A549 (cell line): ENCODE measurements at regions not wholly inside any gene's neighbourhood (a gene's known extent, or its start where the extent isn't known, plus 50 kb on each side); places are given as distances from the start of the nearest gene placed in this dataset.

Experiments
- ATAC-seq, 2 experiments: fragments of 200-7000 bp in 1 of 2; fragments of >200 bp in 1 of 2; cut with Nextera tagmentation in 1 of 2; cut with Tn5 transposase in 1 of 2; 3 replicates each; pipeline versions ENCODE4 v1.8.0 to v1.9.1; 2018 to 2020; ENCODE audit warnings: mild to moderate bottlenecking in 1 of 2, moderate library complexity in 1 of 2
- CTCF ChIA-PET: fragments of 300-600 bp; sonication (Branson Sonifier 250); formaldehyde crosslinking; extraction: SDS; loops from one replicate; lab custom pipeline; 2021; ENCODE audit warnings: antibody characterized with exemption, inconsistent platforms; lab: Yijun Ruan, JAX
- POLR2A ChIA-PET: fragments of 350-600 bp; formaldehyde crosslinking; extraction: SDS; loops from one replicate; lab custom pipeline; 2021; ENCODE audit warnings: antibody characterized with exemption, inconsistent platforms; lab: Yijun Ruan, JAX
- DNase-seq, 2 experiments: peaks; one replicate each; pipeline versions ENCODE4 v3.0.0 to v3.0.0-alpha.2; 2011 to 2016; ENCODE audit warnings: low read depth in 1 of 2, low spot score in 1 of 2
- FAIRE-seq: peaks from 2 replicates; lab custom pipeline; 2011; peaks lifted over from hg19 to GRCh38; lab: Jason Lieb, UNC
- H3K27ac ChIP-seq, 2 experiments: fragments of >200 bp; sonication (Bioruptor Twin); formaldehyde crosslinking; 3 replicates each; pipeline ENCODE4 v1.5.1; 2016 to 2017
- H3K4me1 ChIP-seq: fragments of >200 bp; sonication (Bioruptor Twin); formaldehyde crosslinking; 3 replicates; pipeline ENCODE4 v1.6.1; 2016
- H3K4me2 ChIP-seq: fragments of >200 bp; sonication (Bioruptor Twin); formaldehyde crosslinking; 3 replicates; pipeline ENCODE4 v1.6.1; 2016
- H3K4me3 ChIP-seq: fragments of >200 bp; sonication (Bioruptor Twin); formaldehyde crosslinking; 3 replicates; pipeline ENCODE4 v1.5.1; 2016
- H3K9me3 ChIP-seq: fragments of >200 bp; sonication (Bioruptor Twin); formaldehyde crosslinking; 3 replicates; pipeline ENCODE4 v1.6.1; 2016
- CBX2 ChIP-seq: fragments of 200-600 bp; sonication (generic); IDR thresholded peaks from 2 replicates; pipeline ENCODE4 v1.6.1; 2016; ENCODE audit warnings: low read depth, mild to moderate bottlenecking, borderline replicate concordance
- CBX8 ChIP-seq: fragments of 200-600 bp; sonication (generic); IDR thresholded peaks from 2 replicates; pipeline ENCODE4 v1.6.1; 2016
- CEBPB ChIP-seq, 2 experiments: fragments of >200 bp in 1 of 2; sonication (Bioruptor Twin) in 1 of 2; formaldehyde crosslinking in 1 of 2; IDR thresholded peaks; 2 replicates each; pipeline ENCODE4 v1.6.1; 2012 to 2016
- CHD4 ChIP-seq: fragments of 200-600 bp; sonication (generic); IDR thresholded peaks from 2 replicates; pipeline ENCODE4 v1.6.1; 2016; ENCODE audit warnings: antibody characterized with exemption, mild to moderate bottlenecking, borderline replicate concordance
- EHF ChIP-seq: fragments of 250-450 bp; sonication (Bioruptor Pico); IDR thresholded peaks from 2 replicates; pipeline ENCODE4 v1.5.0; 2020; ENCODE audit warnings: mild to moderate bottlenecking
- FOSB ChIP-seq: fragments of 250-450 bp; sonication (Bioruptor Pico); IDR thresholded peaks from 2 replicates; pipeline ENCODE4 v1.5.0; 2020; ENCODE audit warnings: mild to moderate bottlenecking, moderate library complexity
- FOSL2 ChIP-seq, 2 experiments: fragments of 450-650 bp in 1 of 2; fragments of >200 bp in 1 of 2; sonication (Bioruptor Twin) in 1 of 2; formaldehyde crosslinking; IDR thresholded peaks; 2 replicates each; pipeline versions ENCODE4 v1.5.0 to v1.6.1; 2016 to 2020; ENCODE audit warnings: mild to moderate bottlenecking in 1 of 2, moderate library complexity in 1 of 2
- HEYL ChIP-seq: fragments of 250-450 bp; sonication (Bioruptor Pico); IDR thresholded peaks from 2 replicates; pipeline ENCODE4 v1.8.0; 2021; ENCODE audit warnings: mild to moderate bottlenecking, moderate library complexity
- JUN ChIP-seq, 2 experiments: fragments of >200 bp; sonication (Bioruptor Twin); formaldehyde crosslinking; IDR thresholded peaks; 2 replicates in 1 of 2; 3 replicates in 1 of 2; pipeline ENCODE4 v1.6.1; 2016 to 2017
- JUNB ChIP-seq: fragments of >200 bp; sonication (Bioruptor Twin); formaldehyde crosslinking; IDR thresholded peaks from 2 replicates; pipeline ENCODE4 v1.6.1; 2016
- KDM1A ChIP-seq: fragments of 200-600 bp; sonication (generic); IDR thresholded peaks from 2 replicates; pipeline ENCODE4 v1.6.1; 2016; ENCODE audit warnings: low read depth, mild to moderate bottlenecking
- MAFK ChIP-seq: fragments of 450-650 bp; IDR thresholded peaks from 2 replicates; pipeline ENCODE4 v1.6.1; 2014; ENCODE audit not compliant: partially characterized antibody
- MAZ ChIP-seq: fragments of 150-350 bp; IDR thresholded peaks from 2 replicates; pipeline ENCODE4 v1.6.1; 2014; ENCODE audit warnings: antibody characterized with exemption, low read depth, low read length, borderline replicate concordance
- MYC ChIP-seq: IDR thresholded peaks from 2 replicates; pipeline ENCODE4 v1.6.1; 2012; ENCODE audit warnings: mild to moderate bottlenecking, inconsistent platforms, low read length, improper control_type of control experiment, borderline replicate concordance
- PBX3 ChIP-seq: IDR thresholded peaks from 2 replicates; pipeline ENCODE4 v1.6.1; 2012
- PHF8 ChIP-seq: fragments of 200-600 bp; sonication (generic); IDR thresholded peaks from 2 replicates; pipeline ENCODE4 v1.6.1; 2016; ENCODE audit warnings: low read depth, mild to moderate bottlenecking, antibody characterized with exemption, moderate library complexity, borderline replicate concordance
- POLR2A ChIP-seq: IDR thresholded peaks from 2 replicates; pipeline ENCODE4 v1.6.1; 2012; ENCODE audit warnings: mild to moderate bottlenecking, low read length
- REST ChIP-seq: fragments of 200-600 bp; sonication (generic); IDR thresholded peaks from 2 replicates; pipeline ENCODE4 v1.6.1; 2016; ENCODE audit warnings: antibody characterized with exemption, mild to moderate bottlenecking, moderate library complexity
- RNF2 ChIP-seq: fragments of 200-600 bp; sonication (generic); IDR thresholded peaks from 2 replicates; pipeline ENCODE4 v1.6.1; 2016; ENCODE audit warnings: low read depth, mild to moderate bottlenecking, antibody characterized with exemption, moderate library complexity, borderline replicate concordance
- ZFP36 ChIP-seq: fragments of 450-650 bp; IDR thresholded peaks from 2 replicates; pipeline ENCODE4 v1.6.1; 2014; ENCODE audit warnings: borderline replicate concordance; ENCODE audit not compliant: partially characterized antibody
- WGBS: methylation state at CpG from one replicate; pipeline ENCODE4 v1.1.6; 2017; ENCODE audit errors: missing lambda C conversion rate; 5-methylcytosine and 5-hydroxymethylcytosine counted together
- TF ChIP-seq, protein P1 (sequence below): fragments of >200 bp; sonication (Bioruptor Twin); formaldehyde crosslinking; IDR thresholded peaks from 2 replicates; pipeline ENCODE4 v1.6.1; 2016

DNA sequence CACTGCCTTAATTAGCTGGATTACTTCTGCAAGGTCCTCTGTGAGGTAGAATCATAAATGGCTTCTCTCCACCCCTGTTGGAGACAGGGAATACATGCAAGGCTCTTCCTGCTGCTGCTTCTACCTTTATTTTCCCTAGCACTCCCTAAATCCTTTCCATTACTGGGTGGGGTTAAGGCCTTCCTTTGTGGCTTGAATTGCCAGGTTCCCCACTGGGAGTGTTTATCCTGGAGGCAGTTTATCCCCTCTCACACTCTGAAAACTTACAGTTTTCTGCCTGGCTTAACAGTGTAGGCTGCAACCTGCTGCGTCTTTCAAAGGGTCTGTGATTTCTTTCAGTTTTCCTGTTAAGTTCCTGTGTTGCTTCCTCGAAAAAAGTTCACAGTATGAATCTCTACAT lies 1062.3 kb upstream of the CRIM1 start:
- no peaks in the 10 kb centered on the region for H3K9me3 ChIP-seq
- WGBS = 27% methylated on average over 2 of the region's 2 CpGs
- FAIRE-seq (no peak), DNase-seq (no peak), ATAC-seq (no peak)
- no peak overlapping the region for H3K27ac ChIP-seq
- ChIA-PET POLR2A (no interaction called here), CTCF (interaction anchor here (0.7 kb wide), 1 partner anchor 19 kb away, joined by 3 read pairs; no protein-coding TSS in a partner anchor)
- TF ChIP-seq FOSB (CRISPR knock-in tag) = no peak
- H3K4me2 ChIP-seq = no peak overlapping the region
- no peak overlapping the region for H3K4me3 ChIP-seq
- no peaks in the 10 kb centered on the region for H3K4me1 ChIP-seq

DNA sequence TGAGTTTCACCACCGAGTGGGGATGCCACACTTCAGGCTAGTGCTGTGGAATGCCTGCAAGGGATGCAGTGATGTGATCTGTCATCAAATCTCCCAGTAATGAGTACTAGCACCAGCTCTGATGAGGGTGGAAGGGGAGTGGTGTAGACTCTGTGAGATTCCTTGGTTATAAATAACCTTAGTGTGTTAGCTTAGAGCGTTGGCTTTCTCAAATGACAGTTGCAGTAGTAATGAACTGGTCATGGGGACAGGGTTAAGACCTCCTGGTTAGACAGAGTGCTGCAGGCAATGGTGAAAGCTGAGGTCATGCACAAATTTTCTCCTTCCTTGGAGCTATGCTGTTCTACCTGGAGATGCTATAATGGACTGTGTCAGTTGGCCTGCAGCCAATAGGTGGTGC lies 1063.4 kb upstream of the CRIM1 start:
- ChIA-PET CTCF (no interaction called here), POLR2A (no interaction called here)
- H3K27ac ChIP-seq = no peak overlapping the region
- no peak for DNase-seq
- FAIRE-seq = no peak
- H3K4me2 ChIP-seq = no peak overlapping the region
- H3K4me1 ChIP-seq = no peaks in the 10 kb centered on the region
- ATAC-seq = no peak
- no peak overlapping the region for H3K4me3 ChIP-seq
- H3K9me3 ChIP-seq = no peaks in the 10 kb centered on the region
- WGBS = 17% methylated on average over 2 of the region's 2 CpGs
- no peak for TF ChIP-seq CHD4
- TF ChIP-seq, all 56 proteins: peak for 0

DNA sequence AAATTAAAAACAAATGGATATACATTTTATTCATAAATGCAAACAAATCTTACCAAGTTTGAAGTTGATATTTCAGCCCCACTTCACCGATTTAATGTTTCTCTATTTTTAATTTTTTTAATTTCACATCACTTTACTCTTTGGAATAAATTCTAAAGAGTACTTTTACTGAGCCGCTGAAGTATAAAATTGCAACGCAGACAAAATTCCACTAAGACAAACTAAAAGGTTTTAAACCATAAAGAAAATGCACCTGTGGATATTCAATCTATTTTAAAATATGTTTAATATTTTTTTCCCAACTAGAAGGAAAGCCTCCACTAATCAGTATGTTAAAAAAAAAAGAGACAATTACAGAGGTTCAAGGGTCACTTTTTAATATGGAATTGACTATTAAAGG lies 1073.9 kb upstream of the CRIM1 start:
- Histone ChIP-seq H3K4me1 (no peaks in the 10 kb centered on the region), H3K27ac (no peak overlapping the region), H3K4me3 (no peak overlapping the region), H3K9me3 (no peaks in the 10 kb centered on the region), H3K4me2 (no peak overlapping the region)
- FAIRE-seq (no peak), ATAC-seq (no peak), DNase-seq (no peak)
- TF ChIP-seq HEYL (CRISPR knock-in tag) = no peak
- no peak for TF ChIP-seq EHF
- TF ChIP-seq MAFK = peak; percentile 28
- no peak for TF ChIP-seq JUN (IDR thresholded peaks at IDR 0.05)
- WGBS = 15% methylated on average over 3 of the region's 3 CpGs
- POLR2A ChIA-PET = no interaction called here
- CTCF ChIA-PET = no interaction called here

- POLR2A ChIA-PET = no interaction called here
Measured at GRCh38 chr2:35255826-35256225, 1099.8 kb upstream of the CRIM1 start.

More at GRCh38 chr2:35255826-35256225, 1099.8 kb upstream of the CRIM1 start:
- TF ChIP-seq RNF2 = no peak
- no peak for TF ChIP-seq PBX3
- TF ChIP-seq POLR2A = no peak
- no peak for TF ChIP-seq PHF8
- TF ChIP-seq FOSL2 (IDR thresholded peaks at IDR 0.05) = no peak
- TF ChIP-seq FOSL2 (CRISPR knock-in tag; IDR thresholded peaks at IDR 0.05) = no peak
- TF ChIP-seq REST = no peak
- TF ChIP-seq MYC = no peak
- TF ChIP-seq JUNB = no peak
- TF ChIP-seq, protein P1, sequence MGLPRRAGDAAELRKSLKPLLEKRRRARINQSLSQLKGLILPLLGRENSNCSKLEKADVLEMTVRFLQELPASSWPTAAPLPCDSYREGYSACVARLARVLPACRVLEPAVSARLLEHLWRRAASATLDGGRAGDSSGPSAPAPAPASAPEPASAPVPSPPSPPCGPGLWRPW = no peak
- TF ChIP-seq CEBPB (IDR thresholded peaks at IDR 0.05) = no peak
- TF ChIP-seq CBX2 = no peak
- no peak for TF ChIP-seq CBX8
- TF ChIP-seq MAZ = no peak
- TF ChIP-seq KDM1A = no peak
- TF ChIP-seq ZFP36 = no peak
- TF ChIP-seq CHD4 = no peak
- H3K4me2 ChIP-seq = no peak overlapping the region
- H3K4me3 ChIP-seq = no peak overlapping the region
- ATAC-seq = no peak
- no peak overlapping the region for H3K27ac ChIP-seq
- CTCF ChIA-PET = no interaction called here
- no peak for DNase-seq
- no peaks in the 10 kb centered on the region for H3K9me3 ChIP-seq
- H3K4me1 ChIP-seq = no peaks in the 10 kb centered on the region
- no peak for FAIRE-seq
